Amygdala (tissue), 56 donors: ENCODE measurements at regions not wholly inside any gene's neighbourhood (a gene's known extent, or its start where the extent isn't known, plus 50 kb on each side); places are given as distances from the start of the nearest gene placed in this dataset.
"Not testable (repeated sequence)": the region's sequence is repeated elsewhere in the genome, so short reads cannot be mapped to it uniquely, and the experiment has no call there.

Experiments
- DNase-seq, 56 donors: peaks; one replicate each; lab custom pipeline; 2025; lab: John Stamatoyannopoulos, UW

DNA sequence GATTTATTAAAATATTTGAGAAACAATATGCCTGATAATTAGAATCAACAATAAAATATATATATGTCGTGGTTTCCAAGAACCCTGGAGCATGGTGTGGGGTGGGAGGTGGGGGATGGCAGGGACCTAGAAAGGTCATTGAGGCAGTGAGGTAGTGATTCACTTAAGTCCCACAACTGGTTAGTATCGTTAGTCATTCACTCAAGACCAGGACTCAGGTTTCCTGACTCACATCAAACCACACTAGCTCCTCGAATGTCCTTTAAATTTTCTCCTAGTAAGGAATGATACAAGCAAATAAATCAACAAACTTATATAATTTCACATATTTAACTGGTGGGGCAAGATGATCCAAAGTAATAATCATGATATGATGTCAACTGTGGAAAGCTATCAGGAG lies 158.8 kb upstream of the AADAT start:
- no peak for DNase-seq

DNA sequence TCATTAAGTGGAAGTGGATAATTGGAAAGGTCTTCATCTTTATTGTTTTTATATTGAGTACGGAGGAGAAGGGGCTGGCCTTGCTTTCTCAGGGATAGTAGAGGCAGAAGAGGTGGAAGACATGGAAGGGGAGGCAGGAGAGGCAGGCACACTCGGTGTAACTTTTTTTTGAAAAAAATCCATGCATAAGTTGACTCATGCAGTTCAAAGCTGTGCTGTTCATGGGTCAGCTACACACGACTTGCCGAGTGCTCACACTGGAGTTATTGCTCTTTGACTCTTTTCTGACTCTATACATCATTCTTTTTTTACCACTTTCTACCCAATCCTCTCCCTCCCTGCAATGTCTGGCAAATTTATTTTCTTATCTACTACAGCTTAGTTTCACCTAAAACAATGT lies 158.3 kb upstream of the AADAT start:
- no peak for DNase-seq

GRCh38 chr4:170247596-170247995 lies 157.8 kb upstream of the AADAT start:
- DNase-seq, result no peak

DNA sequence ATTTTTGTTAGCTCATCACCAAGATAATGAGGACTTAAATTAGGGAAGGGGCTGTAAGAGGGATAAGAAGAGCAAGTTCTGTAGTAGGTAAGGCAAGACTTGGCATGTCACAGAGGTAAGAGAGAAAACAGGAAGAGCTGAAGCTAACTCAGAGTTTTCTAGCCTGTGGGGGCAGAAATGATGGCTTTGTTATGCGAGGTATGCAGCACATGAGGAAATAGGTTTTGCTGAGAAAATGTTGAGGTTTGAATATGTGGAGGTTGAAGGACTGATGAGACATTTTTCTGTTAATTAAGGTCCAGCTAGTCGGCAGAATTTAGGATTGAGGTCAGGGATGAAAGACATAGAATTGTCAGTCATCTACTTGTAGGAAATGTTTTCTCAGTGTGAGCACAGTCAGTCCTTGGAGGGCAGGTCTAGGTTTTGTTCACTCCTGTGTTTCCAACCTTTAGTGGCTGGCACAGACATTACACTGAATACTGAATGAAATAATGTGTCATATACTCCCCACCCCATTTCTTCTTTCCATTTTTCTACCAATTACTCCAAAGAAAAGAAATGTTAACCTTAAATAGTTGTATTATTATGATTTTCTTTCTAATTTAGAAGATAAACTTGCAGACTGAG lies 154.0 kb upstream of the AADAT start:
- no peak for DNase-seq

DNA sequence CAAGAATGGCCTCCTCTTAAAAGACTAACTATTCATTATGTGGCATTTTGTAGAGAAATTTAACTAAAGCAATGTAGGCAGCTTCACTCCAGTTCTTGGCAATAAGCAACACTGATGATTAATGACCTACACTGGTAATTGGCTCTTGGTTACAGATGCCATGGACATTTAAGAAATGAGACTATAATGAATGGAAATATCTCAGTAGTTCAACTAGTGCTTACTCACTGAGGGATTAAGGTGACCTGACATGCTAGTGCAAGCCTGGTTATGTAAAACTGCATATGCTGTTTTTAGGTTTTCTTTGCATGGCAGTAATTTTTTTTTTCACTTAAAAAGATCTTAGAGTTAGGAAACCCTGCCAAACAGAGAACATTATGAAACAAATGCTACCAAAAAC lies 152.7 kb upstream of the AADAT start:
- DNase-seq, result no peak

DNA sequence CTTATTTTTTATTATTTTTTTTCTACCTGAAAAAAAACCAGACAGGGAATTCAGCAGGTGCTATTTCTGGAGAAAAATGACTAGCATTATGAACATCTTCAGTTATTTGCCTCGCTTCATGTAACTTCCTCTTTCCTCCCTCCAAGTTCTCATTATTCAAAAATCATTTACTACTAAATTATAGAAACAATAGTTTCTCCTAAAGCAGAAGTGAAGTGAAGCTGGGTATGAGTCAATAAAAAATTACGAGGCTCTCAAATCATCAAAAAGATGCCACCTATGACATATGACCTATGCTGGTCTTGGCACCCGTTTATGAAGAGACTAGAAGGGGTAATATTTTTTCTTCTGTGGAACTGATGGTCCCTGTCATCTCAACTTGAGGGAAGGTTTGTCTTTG lies 145.0 kb upstream of the AADAT start:
- DNase-seq, result no peak

DNA sequence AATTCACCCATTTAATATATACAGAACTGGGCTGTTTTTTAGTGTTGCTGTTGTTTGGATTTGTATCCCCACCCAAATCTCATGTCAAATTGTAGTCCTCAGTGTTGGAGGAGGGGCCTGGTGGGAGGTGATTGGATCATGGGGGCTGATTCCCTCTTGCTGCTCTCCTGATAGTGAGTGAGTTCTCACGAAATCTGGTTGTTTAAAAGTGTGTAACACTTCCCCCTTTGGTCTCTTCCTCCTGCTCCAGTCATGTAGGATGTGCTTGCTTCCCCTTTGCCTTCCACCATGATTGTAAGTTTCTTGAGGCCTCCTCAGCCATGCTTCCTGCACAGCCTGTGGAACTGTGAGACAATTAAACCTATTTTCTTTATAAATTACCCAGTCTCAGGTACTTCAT lies 141.6 kb upstream of the AADAT start:
- no peak for DNase-seq

DNA sequence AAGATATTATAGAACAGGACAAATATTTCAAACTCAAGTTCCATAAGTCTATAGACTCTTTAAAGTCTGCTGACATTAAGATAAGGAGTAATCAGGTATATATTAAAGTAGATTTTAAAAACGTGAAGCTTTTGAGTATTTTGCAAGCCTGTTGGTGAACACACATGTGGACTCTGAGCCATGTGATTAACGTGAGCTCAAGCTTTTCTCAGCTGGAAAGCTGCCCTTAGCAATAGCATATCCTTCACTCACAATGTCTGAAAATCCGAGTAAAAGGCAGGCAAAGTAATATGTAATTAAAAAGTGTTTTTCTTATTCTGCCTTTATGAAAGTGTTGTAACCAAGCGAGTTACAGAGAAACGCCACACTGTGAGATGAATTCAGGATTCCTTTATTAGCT lies 140.5 kb upstream of the AADAT start:
- DNase-seq, result no peak

DNA sequence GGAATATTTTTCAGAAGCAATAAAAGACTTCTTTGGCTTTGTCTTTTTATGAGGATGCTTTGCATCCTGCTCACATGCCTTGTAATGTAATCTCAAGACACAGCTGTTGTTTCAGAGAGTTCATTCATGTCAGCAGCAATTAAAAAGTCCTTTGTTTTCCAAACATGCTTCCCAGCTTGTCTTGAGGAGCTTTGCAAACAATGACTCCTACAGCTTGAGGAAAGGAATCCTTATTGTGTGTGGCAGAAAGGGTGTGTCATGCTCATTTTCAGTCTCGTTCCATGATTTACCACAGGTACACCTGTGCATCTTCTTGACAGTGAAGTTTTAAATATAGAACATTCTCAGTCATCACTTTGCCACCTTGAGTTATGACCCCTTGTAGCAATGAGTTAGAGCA lies 139.2 kb upstream of the AADAT start:
- DNase-seq, result no peak

DNA sequence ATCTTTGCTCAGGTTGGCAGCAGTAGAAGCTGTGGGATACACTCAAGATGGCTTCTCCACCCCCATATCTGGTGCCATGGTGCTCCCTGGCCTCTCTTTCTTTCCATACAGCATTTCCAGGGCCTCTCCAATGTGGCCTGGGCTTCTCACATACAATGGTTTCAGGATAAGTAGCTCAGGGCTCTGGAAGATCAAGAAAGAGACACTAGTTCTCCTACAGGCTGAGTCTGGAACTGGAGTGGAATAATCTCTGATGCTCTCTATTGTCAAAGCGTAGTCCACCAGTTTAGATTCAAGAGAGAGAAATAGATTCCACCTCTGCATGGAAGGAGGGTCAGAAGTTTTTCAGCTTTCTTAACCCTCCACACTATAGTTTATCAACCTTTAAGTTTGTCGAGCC lies 138.2 kb upstream of the AADAT start:
- DNase-seq, result no peak

GRCh38 chr4:170226288-170226687 lies 136.5 kb upstream of the AADAT start:
- no peak for DNase-seq

DNA sequence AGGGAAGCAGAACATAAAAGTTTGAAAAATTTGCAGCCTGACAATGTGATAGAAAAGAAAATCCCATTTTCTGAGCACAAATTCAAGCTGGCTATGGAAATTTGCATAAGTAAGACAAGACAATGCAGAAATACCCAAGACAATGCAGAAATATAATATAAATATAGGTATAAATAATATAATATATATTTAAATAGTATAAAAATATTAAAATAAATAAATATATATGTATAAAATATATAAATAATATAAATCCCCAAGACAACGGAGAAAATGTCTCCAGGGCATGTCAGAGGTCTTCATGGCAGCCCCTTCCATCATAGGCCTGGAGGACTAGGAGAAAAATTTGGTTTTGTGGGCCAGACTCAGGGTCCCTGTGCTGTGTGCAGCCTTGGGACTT lies 125.0 kb upstream of the AADAT start:
- no peak for DNase-seq

DNA sequence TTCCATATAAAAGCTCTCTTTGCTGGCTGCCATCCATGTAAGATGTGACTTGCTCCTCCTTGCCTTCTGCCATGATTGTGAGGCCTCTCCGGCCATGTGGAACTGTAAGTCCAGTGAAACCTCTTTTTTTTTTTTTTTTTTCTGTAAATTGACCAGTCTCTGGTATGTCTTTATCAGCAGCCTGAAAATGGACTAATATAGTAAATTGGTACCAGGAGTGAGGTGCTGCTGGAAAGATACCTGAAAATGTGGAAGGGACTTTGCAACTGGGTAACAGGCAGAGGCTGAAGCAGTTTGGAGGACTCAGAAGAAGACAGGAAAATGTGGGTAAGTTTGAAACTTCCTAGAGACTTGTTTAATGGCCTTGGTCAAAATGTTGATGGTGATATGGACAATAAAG lies 124.3 kb upstream of the AADAT start:
- no peak for DNase-seq

DNA sequence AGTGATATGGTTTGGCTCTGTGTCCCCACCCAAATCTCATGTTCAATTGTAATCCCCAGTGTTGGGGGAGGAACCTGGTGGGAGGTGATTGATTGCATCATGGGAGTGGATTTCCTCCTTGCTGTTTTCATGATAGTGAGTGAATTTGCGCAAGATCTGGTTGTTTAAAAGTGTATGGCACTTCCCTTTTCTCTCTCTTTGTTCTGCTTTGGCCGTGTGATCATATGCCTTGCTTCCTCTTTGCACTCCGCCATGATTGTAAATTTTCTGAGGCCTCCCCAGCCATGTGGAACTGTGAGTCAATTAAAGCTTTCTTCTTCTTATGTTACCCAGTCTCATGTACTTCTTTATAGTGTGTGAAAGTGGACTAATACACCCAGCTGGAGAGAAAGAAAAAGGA lies 113.0 kb upstream of the AADAT start:
- no peak for DNase-seq

DNA sequence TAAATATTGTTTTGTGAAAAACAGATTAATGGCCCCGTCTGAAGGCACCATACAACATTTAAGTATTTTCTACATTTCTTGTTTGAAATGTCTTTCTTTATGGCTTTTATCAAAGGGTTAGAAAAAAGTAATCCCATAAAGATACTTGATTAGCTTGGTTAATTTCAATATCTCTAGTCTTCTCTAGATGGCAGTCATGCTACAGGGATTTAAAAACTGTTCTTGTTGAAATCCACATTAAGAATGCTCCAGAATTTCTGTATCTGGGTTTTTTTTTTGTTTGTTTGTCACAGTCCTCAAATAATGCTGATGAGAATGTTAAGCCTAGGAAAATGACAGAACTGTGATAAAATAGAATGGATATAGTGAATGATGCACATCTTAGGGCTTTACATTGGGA lies 109.0 kb upstream of the AADAT start:
- no peak for DNase-seq

DNA sequence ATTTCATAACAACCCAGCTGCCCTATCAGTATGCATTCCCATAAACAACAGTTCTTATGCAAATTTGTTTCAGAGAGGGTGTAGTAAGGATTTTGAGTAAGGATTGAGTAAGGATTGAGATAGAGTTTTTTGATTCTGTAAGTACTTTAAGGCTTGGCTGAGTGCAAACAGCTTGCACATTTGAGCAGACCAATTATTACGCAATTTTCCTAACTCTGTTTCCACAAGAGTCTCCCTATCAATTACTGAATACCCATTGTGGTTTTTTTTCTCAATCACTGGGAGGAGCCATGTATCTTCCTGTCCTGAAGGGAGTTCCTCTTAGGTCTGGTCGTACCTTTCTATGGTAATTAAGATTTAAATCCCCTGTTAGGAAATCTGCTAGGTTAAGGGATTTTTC lies 105.0 kb upstream of the AADAT start:
- not testable (repeated sequence) for DNase-seq

DNA sequence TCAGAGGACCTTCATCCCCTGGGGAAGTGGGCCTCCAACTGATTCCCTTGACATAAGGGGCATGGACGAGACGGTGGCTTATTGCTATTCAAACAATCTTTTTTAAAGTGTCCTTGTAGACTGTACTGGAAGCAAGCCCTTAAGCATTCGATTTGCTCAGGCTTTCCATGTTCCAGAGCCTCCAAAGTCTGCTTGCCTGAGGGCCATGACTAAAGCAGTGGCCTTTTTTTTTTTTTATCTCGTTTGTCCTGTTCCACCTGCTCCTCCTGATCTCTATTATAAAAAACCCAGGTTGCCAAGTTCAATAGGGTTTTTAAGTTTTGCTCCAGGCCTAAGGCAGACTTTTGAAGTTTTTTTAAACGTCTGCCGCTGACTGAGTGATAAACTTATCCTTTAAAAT lies 103.7 kb upstream of the AADAT start:
- no peak for DNase-seq

DNA sequence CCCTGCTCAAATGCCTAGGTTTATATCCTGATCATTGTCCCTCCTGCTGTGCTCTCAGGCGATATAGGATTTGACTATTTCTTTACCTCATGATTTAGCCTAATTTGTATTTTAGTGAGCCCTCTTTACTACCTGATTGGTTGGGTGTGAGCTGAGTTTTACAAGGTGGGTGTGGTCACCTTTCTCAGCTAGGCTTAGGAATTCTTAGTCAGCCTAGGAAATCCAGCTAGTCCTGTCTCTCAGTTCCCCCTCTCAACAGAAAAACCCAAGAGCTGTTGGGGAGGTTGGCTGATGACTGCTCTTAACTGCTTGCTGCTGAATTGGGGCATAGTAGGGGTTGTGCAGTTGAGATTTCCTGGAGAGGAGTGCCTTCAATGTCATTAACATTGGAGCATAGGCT lies 100.5 kb upstream of the AADAT start:
- no peak for DNase-seq

DNA sequence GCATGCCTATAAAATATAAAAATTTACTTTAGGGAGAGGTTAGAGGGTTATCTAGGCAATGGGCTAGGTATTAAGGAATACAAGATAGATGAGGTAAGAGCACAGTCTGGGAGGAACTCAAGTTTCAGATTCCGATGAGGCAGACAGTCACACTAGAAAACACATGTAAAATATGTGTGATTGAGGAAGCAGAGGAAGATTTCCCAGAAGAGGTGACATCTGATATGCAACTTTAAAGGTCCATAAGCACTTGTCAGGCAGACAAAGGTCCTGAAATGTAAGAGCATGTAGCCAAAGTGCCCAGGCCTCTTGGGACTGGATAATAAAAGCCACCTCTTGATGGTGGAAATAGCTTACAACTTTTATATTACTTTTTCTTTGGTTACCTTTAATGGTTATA lies 81.1 kb upstream of the AADAT start:
- no peak for DNase-seq

GRCh38 chr4:170169699-170170098 lies 79.9 kb upstream of the AADAT start:
- no peak for DNase-seq

- no peak for DNase-seq
These were observed 77.9 kb upstream of the AADAT start for GRCh38 chr4:170167678-170168077.

- not testable (repeated sequence) for DNase-seq
These were observed 76.4 kb upstream of the AADAT start for GRCh38 chr4:170166193-170166592.

GRCh38 chr4:170162416-170162815 lies 72.7 kb upstream of the AADAT start:
- no peak for DNase-seq
